GM23248 (cell line): ENCODE measurements at regions not wholly inside any gene's neighbourhood (a gene's known extent, or its start where the extent isn't known, plus 50 kb on each side); places are given as distances from the start of the nearest gene placed in this dataset.

Experiments
- DNase-seq: peaks from one replicate; pipeline ENCODE4 v3.0.0-alpha.2; 2015
- H2AFZ ChIP-seq: fragments of 200-600 bp; sonication (generic); 2 replicates; pipeline ENCODE4 v1.6.1; 2016; ENCODE audit warnings: antibody characterized with exemption
- H3F3A ChIP-seq: fragments of 200-600 bp; sonication (generic); 2 replicates; pipeline ENCODE4 v1.6.1; 2016; ENCODE audit warnings: mild to moderate bottlenecking, antibody characterized with exemption, mixed run types; ENCODE audit not compliant: insufficient read depth
- H3K27ac ChIP-seq: fragments of 200-600 bp; sonication (generic); 2 replicates; pipeline ENCODE4 v1.5.1; 2016; ENCODE audit warnings: mild to moderate bottlenecking
- H3K27me3 ChIP-seq: fragments of 200-600 bp; sonication (generic); replicated peaks from 2 replicates; pipeline ENCODE4 v1.6.1; 2016; ENCODE audit warnings: mild to moderate bottlenecking; ENCODE audit not compliant: insufficient read depth
- H3K36me3 ChIP-seq: fragments of 200-600 bp; sonication (generic); 2 replicates; pipeline ENCODE4 v1.6.1; 2016; ENCODE audit warnings: low read depth, mild to moderate bottlenecking
- H3K4me1 ChIP-seq: fragments of 200-600 bp; sonication (generic); 2 replicates; pipeline ENCODE4 v1.6.1; 2016; ENCODE audit warnings: mild to moderate bottlenecking; ENCODE audit not compliant: insufficient read depth
- H3K4me2 ChIP-seq: fragments of 200-600 bp; sonication (generic); one replicate; pipeline ENCODE4 v1.6.1; 2016; ENCODE audit warnings: mild to moderate bottlenecking; ENCODE audit not compliant: unreplicated experiment
- H3K4me3 ChIP-seq: fragments of 200-600 bp; sonication (generic); 2 replicates; pipeline ENCODE4 v1.5.1; 2016; ENCODE audit warnings: mild to moderate bottlenecking
- H3K79me2 ChIP-seq: fragments of 200-600 bp; sonication (generic); 2 replicates; pipeline ENCODE4 v1.6.1; 2016; ENCODE audit warnings: mild to moderate bottlenecking; ENCODE audit not compliant: insufficient read depth
- H3K9ac ChIP-seq: fragments of 200-600 bp; sonication (generic); 2 replicates; pipeline ENCODE4 v1.6.1; 2016; ENCODE audit warnings: mild to moderate bottlenecking
- H3K9me2 ChIP-seq: fragments of 200-600 bp; sonication (generic); 2 replicates; pipeline ENCODE4 v1.6.1; 2016; ENCODE audit warnings: mixed run types, mild to moderate bottlenecking, moderate library complexity; ENCODE audit not compliant: insufficient read depth
- H3K9me3 ChIP-seq: fragments of 200-600 bp; sonication (generic); one replicate; pipeline ENCODE4 v1.6.1; 2017; ENCODE audit warnings: low read depth
- H4K20me1 ChIP-seq: fragments of 200-600 bp; sonication (generic); 2 replicates; pipeline ENCODE4 v1.6.0; 2016; ENCODE audit not compliant: insufficient read depth
- EZH2 ChIP-seq: fragments of 200-600 bp; sonication (generic); IDR thresholded peaks from 2 replicates; pipeline ENCODE4 v1.6.1; 2018; ENCODE audit warnings: antibody characterized with exemption, mild to moderate bottlenecking; ENCODE audit not compliant: insufficient read depth, poor library complexity, severe bottlenecking
- EZH2phosphoT487 ChIP-seq: fragments of 200-600 bp; sonication (generic); IDR thresholded peaks from 2 replicates; pipeline ENCODE4 v1.6.1; 2018; ENCODE audit warnings: antibody characterized with exemption, moderate library complexity, mild to moderate bottlenecking, low read depth; ENCODE audit not compliant: insufficient read depth
- WGBS, 2 experiments: methylation state at CpG; one replicate each; pipeline ENCODE4 v1.1.6; 2015 to 2017; ENCODE audit warnings: low lambda C conversion rate in 2 of 2, low coverage in 1 of 2; ENCODE audit errors: missing lambda C conversion rate in 2 of 2; 5-methylcytosine and 5-hydroxymethylcytosine counted together
- in situ Hi-C: fragments of 300-500 bp; cut with MboI; formaldehyde crosslinking; loops from 2 replicates; pipeline ENCODE4 v1.15.0; 2020

GRCh38 chr6:142592876-142593275 is 291.1 kb downstream of the ADGRG6 start:
- H3K27ac ChIP-seq: no peak overlapping the region
- no peak overlapping the region for H3K4me2 ChIP-seq
- H3K9me2 ChIP-seq: no peaks in the 10 kb centered on the region; the same call in 1 of the 2 replicates
- 38 to 41% methylated on average over 2 of the region's 2 CpGs for WGBS, 2 experiments
- H3K4me1 ChIP-seq: peaks cover 13% of the 10 kb centered on the region
- no peak overlapping the region for H2AFZ ChIP-seq
- H4K20me1 ChIP-seq: no peaks in the 10 kb centered on the region
- H3F3A ChIP-seq: no peaks in the 10 kb centered on the region
- peak; percentile 20 for DNase-seq
- TF ChIP-seq EZH2phosphoT487 (no peak), EZH2 (no peak)
- H3K9me3 ChIP-seq: peaks cover 10% of the 10 kb centered on the region
- in situ Hi-C loops: no loop called here
- H3K9ac ChIP-seq: no peak overlapping the region
- no peaks in the 10 kb centered on the region for H3K36me3 ChIP-seq
- no peak overlapping the region for H3K4me3 ChIP-seq
- no peaks in the 10 kb centered on the region for H3K27me3 ChIP-seq
- no peaks in the 10 kb centered on the region for H3K79me2 ChIP-seq

GRCh38 chr6:142597836-142598235 is 296.0 kb downstream of the ADGRG6 start:
- TF ChIP-seq EZH2: no peak
- TF ChIP-seq EZH2phosphoT487: no peak
- peaks cover 13% of the 10 kb centered on the region for H3K4me1 ChIP-seq
- no peaks in the 10 kb centered on the region for H3K79me2 ChIP-seq
- H3K4me2 ChIP-seq: peak overlapping the region; percentile 36
- peak overlapping the region; percentile 31; the same call in 1 of the 2 replicates for H3K4me3 ChIP-seq
- H3F3A ChIP-seq: no peaks in the 10 kb centered on the region
- no peaks in the 10 kb centered on the region for H3K27me3 ChIP-seq
- H3K9me3 ChIP-seq: no peaks in the 10 kb centered on the region
- in situ Hi-C loops: no loop called here
- 3 to 7% methylated on average over 5 of the region's 5 CpGs for WGBS, 2 experiments
- H3K9ac ChIP-seq: no peak overlapping the region
- no peak overlapping the region for H3K27ac ChIP-seq
- peak; percentile 2 for DNase-seq
- peak overlapping the region; percentile 66 for H2AFZ ChIP-seq
- no peaks in the 10 kb centered on the region for H3K9me2 ChIP-seq
- H4K20me1 ChIP-seq: no peaks in the 10 kb centered on the region
- H3K36me3 ChIP-seq: no peaks in the 10 kb centered on the region

DNA sequence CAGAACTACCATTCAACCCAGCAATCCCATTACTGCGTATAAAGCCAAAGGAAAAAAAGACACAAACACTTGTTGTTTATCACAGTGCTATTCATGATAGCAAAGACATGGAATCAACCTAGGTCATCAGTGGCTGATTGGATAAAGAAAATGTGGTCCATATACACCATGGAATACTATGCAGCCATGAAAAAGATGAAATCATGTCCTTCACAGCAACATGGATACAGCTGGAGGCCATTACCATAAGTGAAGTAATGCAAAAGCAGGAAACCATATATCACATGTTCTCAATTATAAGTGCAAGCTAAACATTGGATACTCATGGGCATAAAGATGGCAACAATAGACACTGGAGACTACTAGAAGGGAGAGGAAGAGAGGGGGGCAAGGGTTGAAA is 299.6 kb downstream of the ADGRG6 start:
- 90 to 94% methylated on average over 1 of the region's 1 CpG for WGBS, 2 experiments
- H2AFZ ChIP-seq: no peak overlapping the region
- no peaks in the 10 kb centered on the region for H4K20me1 ChIP-seq

DNA sequence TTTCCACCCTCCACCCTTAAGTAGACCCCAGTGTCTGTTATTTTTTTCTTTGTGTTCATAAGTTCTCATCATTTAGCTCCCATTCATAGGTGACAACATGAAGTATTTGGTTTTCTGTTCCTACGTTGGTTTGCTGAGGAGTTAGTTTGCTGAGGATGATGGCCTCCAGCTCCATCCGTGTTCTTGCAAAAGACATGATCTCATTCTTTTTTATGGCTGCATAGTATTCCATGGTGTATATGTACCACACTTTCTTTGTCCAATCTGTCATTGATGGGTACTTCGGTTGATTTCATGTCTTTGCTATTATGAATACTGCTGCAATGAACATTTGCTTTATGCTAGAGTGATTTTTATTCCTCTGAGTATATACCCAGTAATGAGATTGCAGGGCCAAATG is 301.2 kb downstream of the ADGRG6 start:
- in situ Hi-C loops: no loop called here
- no peak overlapping the region for H3K4me3 ChIP-seq
- no peak overlapping the region for H3K4me2 ChIP-seq
- no peak overlapping the region for H3K9ac ChIP-seq
- peaks cover 17% of the 10 kb centered on the region for H3K4me1 ChIP-seq
- peaks cover 11% of the 10 kb centered on the region; the same call in 1 of the 2 replicates for H3F3A ChIP-seq
- no peak for DNase-seq
- H3K27ac ChIP-seq: no peak overlapping the region
- H3K79me2 ChIP-seq: no peaks in the 10 kb centered on the region
- no peak for TF ChIP-seq EZH2
- no peak for TF ChIP-seq EZH2phosphoT487
- H3K9me3 ChIP-seq: no peaks in the 10 kb centered on the region
- WGBS, 2 experiments: 40 to 42% methylated on average over 3 of the region's 3 CpGs
- H3K36me3 ChIP-seq: no peaks in the 10 kb centered on the region
- no peaks in the 10 kb centered on the region for H3K9me2 ChIP-seq
- H4K20me1 ChIP-seq: no peaks in the 10 kb centered on the region
- no peaks in the 10 kb centered on the region for H3K27me3 ChIP-seq
- H2AFZ ChIP-seq: no peak overlapping the region

More for the DNA sequence above, 299.6 kb downstream of the ADGRG6 start:
- no peaks in the 10 kb centered on the region for H3K9me3 ChIP-seq
- TF ChIP-seq EZH2phosphoT487 (no peak), EZH2 (no peak)
- H3K4me1 ChIP-seq: peaks cover 21% of the 10 kb centered on the region
- H3K36me3 ChIP-seq: no peaks in the 10 kb centered on the region
- H3F3A ChIP-seq: peaks cover 9% of the 10 kb centered on the region; the same call in 1 of the 2 replicates
- no peaks in the 10 kb centered on the region for H3K27me3 ChIP-seq
- no peak overlapping the region for H3K9ac ChIP-seq
- no peak for DNase-seq
- H3K9me2 ChIP-seq: no peaks in the 10 kb centered on the region
- in situ Hi-C loops: no loop called here
- no peak overlapping the region for H3K4me2 ChIP-seq
- no peak overlapping the region for H3K27ac ChIP-seq
- no peaks in the 10 kb centered on the region for H3K79me2 ChIP-seq
- no peak overlapping the region for H3K4me3 ChIP-seq

GRCh38 chr6:142605922-142606485 is 304.2 kb downstream of the ADGRG6 start:
- H3K4me1 ChIP-seq: peaks cover 14% of the 10 kb centered on the region
- H3K4me2 ChIP-seq: peak overlapping the region; percentile 72
- H3K4me3 ChIP-seq: peak overlapping the region; percentile 46
- H2AFZ ChIP-seq: peak overlapping the region; percentile 90
- H3K9ac ChIP-seq: peak overlapping the region; percentile 57
- no peaks in the 10 kb centered on the region for H3K9me3 ChIP-seq
- no peaks in the 10 kb centered on the region for H3K27me3 ChIP-seq
- H3K36me3 ChIP-seq: no peaks in the 10 kb centered on the region
- H3F3A ChIP-seq: peaks cover 11% of the 10 kb centered on the region; the same call in 1 of the 2 replicates
- no peaks in the 10 kb centered on the region for H4K20me1 ChIP-seq
- H3K27ac ChIP-seq: peak overlapping the region; percentile 45
- no peaks in the 10 kb centered on the region for H3K9me2 ChIP-seq
- 31 to 35% methylated on average over 6 of the region's 6 CpGs for WGBS, 2 experiments
- TF ChIP-seq EZH2 (no peak), EZH2phosphoT487 (no peak)
- peak; percentile 78 for DNase-seq
- in situ Hi-C loops: no loop called here
- H3K79me2 ChIP-seq: no peaks in the 10 kb centered on the region
